H1 (cell line): ENCODE measurements at regions not wholly inside any gene's neighbourhood (a gene's known extent, or its start where the extent isn't known, plus 50 kb on each side); places are given as distances from the start of the nearest gene placed in this dataset.

Experiments used
- CTCF ChIA-PET: fragments of 300-600 bp; sonication (Branson Sonifier 250); formaldehyde crosslinking; loops from one replicate; lab custom pipeline; 2021; ENCODE audit not compliant: partially characterized antibody; lab: Charles Lee
- POLR2A ChIA-PET: fragments of 300-600 bp; sonication (Branson Sonifier 250); formaldehyde crosslinking; loops from one replicate; lab custom pipeline; 2021; ENCODE audit warnings: inconsistent platforms; ENCODE audit not compliant: partially characterized antibody; lab: Charles Lee
- DNase-seq, 2 experiments: peaks; one replicate each; pipeline versions ENCODE4 v3.0.0 to v3.0.0-alpha.2; 2010 to 2022; ENCODE audit warnings: low spot score in 2 of 2, low read depth in 1 of 2, mixed read lengths in 1 of 2
- FAIRE-seq: peaks from 2 replicates; lab custom pipeline; 2011; peaks lifted over from hg19 to GRCh38; lab: Jason Lieb, UNC
- H2AFZ ChIP-seq: 2 replicates; pipeline ENCODE4 v1.8.1; 2012; ENCODE audit warnings: low read length, inconsistent platforms
- H2AK5ac ChIP-seq: 2 replicates; pipeline ENCODE4 v1.6.1; 2013; ENCODE audit warnings: low read depth, low read length
- H2BK120ac ChIP-seq: replicated peaks from 2 replicates; pipeline ENCODE3; 2013; ENCODE audit warnings: low read depth, low read length, inconsistent platforms
- H2BK12ac ChIP-seq: 2 replicates; pipeline ENCODE4 v1.6.1; 2013; ENCODE audit warnings: low read depth, low read length
- H2BK15ac ChIP-seq: 2 replicates; pipeline ENCODE4 v1.6.1; 2013; ENCODE audit warnings: low read length
- H2BK20ac ChIP-seq: 2 replicates; pipeline ENCODE4 v1.6.1; 2013; ENCODE audit warnings: low read length
- H2BK5ac ChIP-seq: 2 replicates; pipeline ENCODE4 v1.6.1; 2013; ENCODE audit warnings: low read depth, low read length
- H3K14ac ChIP-seq: 2 replicates; pipeline ENCODE4 v1.6.1; 2013; ENCODE audit warnings: inconsistent platforms; ENCODE audit not compliant: insufficient read length
- H3K18ac ChIP-seq: 2 replicates; pipeline ENCODE4 v1.6.1; 2013; ENCODE audit warnings: low read length; ENCODE audit errors: extremely low read depth
- H3K23ac ChIP-seq: 2 replicates; pipeline ENCODE4 v1.6.1; 2013; ENCODE audit warnings: inconsistent platforms; ENCODE audit not compliant: insufficient read length
- H3K23me2 ChIP-seq: 2 replicates; pipeline ENCODE4 v1.6.1; 2013; ENCODE audit warnings: low read depth, low read length
- H3K27ac ChIP-seq: 2 replicates; pipeline ENCODE4 v1.6.1; 2011; ENCODE audit warnings: low read depth, low read length, inconsistent platforms
- H3K27me3 ChIP-seq, 4 experiments: replicated peaks in 1 of 4; 1 replicate in 1 of 4; 2 replicates in 3 of 4; pipeline versions ENCODE4 v1.6.1 to v1.8.1; 2011 to 2013; ENCODE audit warnings: low read length in 3 of 4, mild to moderate bottlenecking in 3 of 4, inconsistent platforms in 2 of 4, mixed read lengths in 2 of 4, moderate library complexity in 1 of 4; ENCODE audit not compliant: control insufficient read depth in 3 of 4, insufficient read depth in 3 of 4; ENCODE audit errors: extremely low read depth in 1 of 4
- H3K36me3 ChIP-seq, 4 experiments: 2 replicates each; pipeline versions ENCODE4 v1.6.1 to v1.8.1; 2011 to 2013; ENCODE audit warnings: mild to moderate bottlenecking in 4 of 4, low read length in 3 of 4, moderate library complexity in 2 of 4, control low read depth in 1 of 4, inconsistent platforms in 1 of 4; ENCODE audit not compliant: insufficient read depth in 4 of 4, control insufficient read depth in 2 of 4
- H3K4ac ChIP-seq: replicated peaks from 2 replicates; pipeline ENCODE3; 2013; ENCODE audit warnings: low read length, low read depth, mixed read lengths, inconsistent platforms; ENCODE audit not compliant: insufficient read length
- H3K4me1 ChIP-seq, 4 experiments: replicated peaks in 1 of 4; 1 replicate in 1 of 4; 2 replicates in 3 of 4; pipeline versions ENCODE4 v1.6.1 to v1.8.1; 2011 to 2013; ENCODE audit warnings: low read length in 3 of 4, inconsistent platforms in 2 of 4, mixed read lengths in 1 of 4; ENCODE audit not compliant: insufficient read depth in 4 of 4, control insufficient read depth in 3 of 4
- H3K4me2 ChIP-seq, 2 experiments: 2 replicates each; pipeline versions ENCODE4 v1.6.1 to v1.8.1; 2011 to 2013; ENCODE audit warnings: low read depth in 2 of 2, low read length in 2 of 2, control low read depth in 1 of 2, inconsistent platforms in 1 of 2, mild to moderate bottlenecking in 1 of 2; ENCODE audit not compliant: insufficient read depth in 1 of 2
- H3K4me3 ChIP-seq, 4 experiments: fragments of 200-600, 300-600 bp in 1 of 4; sonication (generic), shearing (Covaris generic), sonication (Bioruptor Twin) in 1 of 4; 2 replicates each; pipeline versions ENCODE4 v1.5.1 to v1.8.1; 2011 to 2016; ENCODE audit warnings: low read length in 4 of 4, low read depth in 3 of 4, control low read depth in 2 of 4, inconsistent platforms in 2 of 4, mild to moderate bottlenecking in 2 of 4, mixed read lengths in 1 of 4, moderate library complexity in 1 of 4; ENCODE audit not compliant: insufficient read depth in 2 of 4; ENCODE audit errors: extremely low read depth in 1 of 4
- H3K56ac ChIP-seq: replicated peaks from 2 replicates; pipeline ENCODE3; 2013; ENCODE audit warnings: low read depth, mild to moderate bottlenecking, mixed read lengths, low read length, inconsistent platforms; ENCODE audit not compliant: insufficient read length
- H3K79me1 ChIP-seq: 2 replicates; pipeline ENCODE4 v1.6.1; 2013; ENCODE audit warnings: low read depth, low read length, control low read depth
- H3K79me2 ChIP-seq, 2 experiments: 2 replicates each; pipeline versions ENCODE4 v1.6.1 to v1.8.1; 2012 to 2013; ENCODE audit warnings: low read length in 2 of 2, mild to moderate bottlenecking in 2 of 2, inconsistent platforms in 1 of 2; ENCODE audit not compliant: insufficient read depth in 2 of 2, control insufficient read depth in 1 of 2
- H3K9ac ChIP-seq, 4 experiments: replicated peaks in 1 of 4; 1 replicate in 1 of 4; 2 replicates in 3 of 4; pipeline versions ENCODE4 v1.6.1 to v1.8.1; 2011 to 2013; ENCODE audit warnings: low read depth in 3 of 4, low read length in 3 of 4, control low read depth in 2 of 4, mild to moderate bottlenecking in 2 of 4, moderate library complexity in 2 of 4, inconsistent platforms in 1 of 4; ENCODE audit errors: extremely low read depth in 1 of 4
- H3K9me3 ChIP-seq, 2 experiments: 2 replicates each; pipeline versions ENCODE4 v1.6.1 to v1.8.1; 2012 to 2013; ENCODE audit warnings: mild to moderate bottlenecking in 2 of 2, moderate library complexity in 2 of 2, control low read depth in 1 of 2, inconsistent platforms in 1 of 2, low read depth in 1 of 2, low read length in 1 of 2, mixed read lengths in 1 of 2; ENCODE audit not compliant: insufficient read depth in 2 of 2
- H4K20me1 ChIP-seq, 2 experiments: replicated peaks in 1 of 2; 2 replicates each; pipeline versions ENCODE3 to v1.8.1; 2011 to 2013; ENCODE audit warnings: inconsistent platforms in 2 of 2, low read length in 2 of 2, mild to moderate bottlenecking in 1 of 2; ENCODE audit not compliant: insufficient read depth in 2 of 2, control insufficient read depth in 1 of 2
- H4K5ac ChIP-seq: 2 replicates; pipeline ENCODE4 v1.6.1; 2013; ENCODE audit warnings: low read length, low read depth, mixed read lengths, inconsistent platforms; ENCODE audit not compliant: insufficient read length
- H4K8ac ChIP-seq: 2 replicates; pipeline ENCODE4 v1.8.0; 2013; ENCODE audit warnings: mild to moderate bottlenecking, moderate library complexity, low read length, inconsistent platforms; ENCODE audit not compliant: insufficient read depth; ENCODE audit errors: extremely low read depth
- H4K91ac ChIP-seq: replicated peaks from 2 replicates; pipeline ENCODE3; 2013; ENCODE audit warnings: low read length, mixed read lengths, inconsistent platforms; ENCODE audit not compliant: insufficient read length
- BRCA1 ChIP-seq: IDR thresholded peaks from 2 replicates; pipeline ENCODE4 v1.6.1; 2012; ENCODE audit warnings: low read depth, low read length, improper control_type of control experiment
- EZH2 ChIP-seq: fragments of 200-600 bp; sonication (generic); IDR thresholded peaks from 2 replicates; pipeline ENCODE4 v1.7.1; 2012; ENCODE audit warnings: low read depth, mild to moderate bottlenecking, moderate library complexity, low read length, inconsistent platforms; ENCODE audit not compliant: severe bottlenecking
- HDAC2 ChIP-seq, 2 experiments: fragments of 300-600 bp in 1 of 2; sonication (generic) in 1 of 2; IDR thresholded peaks; 2 replicates each; pipeline ENCODE4 v1.6.1; 2011 to 2012; ENCODE audit warnings: low read depth in 2 of 2, low read length in 2 of 2, mild to moderate bottlenecking in 2 of 2, moderate library complexity in 2 of 2, borderline replicate concordance in 1 of 2, inconsistent platforms in 1 of 2
- POU5F1 ChIP-seq: IDR thresholded peaks from 2 replicates; pipeline ENCODE4 v1.6.1; 2011; ENCODE audit warnings: low read depth, mild to moderate bottlenecking, low read length, moderate library complexity
- RAD21 ChIP-seq, 2 experiments: IDR thresholded peaks in 1 of 2; conservative IDR thresholded peaks in 1 of 2; 2 replicates each; pipeline ENCODE4 v1.6.1; 2011; ENCODE audit warnings: low read depth in 2 of 2, low read length in 2 of 2, improper control_type of control experiment in 1 of 2, inconsistent platforms in 1 of 2, mild to moderate bottlenecking in 1 of 2, moderate library complexity in 1 of 2
- RBBP5 ChIP-seq: IDR thresholded peaks from 2 replicates; pipeline ENCODE4 v1.7.1; 2012; ENCODE audit warnings: low read depth, mild to moderate bottlenecking, inconsistent platforms, low read length, moderate library complexity, borderline replicate concordance
- SIRT6 ChIP-seq: IDR thresholded peaks from one replicate; pipeline ENCODE4 v1.7.1; 2012; ENCODE audit warnings: low read length, inconsistent platforms
- TEAD4 ChIP-seq: IDR thresholded peaks from 2 replicates; pipeline ENCODE4 v1.6.1; 2012; ENCODE audit warnings: low read depth, low read length, inconsistent platforms, mixed read lengths
- WGBS, 2 experiments: shearing (Covaris generic) in 1 of 2; methylation state at CpG; one replicate each; pipeline versions ENCODE4 v1.1.6 to v1.1.7; 2013 to 2015; ENCODE audit warnings: low lambda C conversion rate in 2 of 2, mixed read lengths in 2 of 2, inconsistent platforms in 1 of 2, low coverage in 1 of 2, missing lambda C conversion rate in 1 of 2; ENCODE audit not compliant: insufficient replicate concordance in 2 of 2, insufficient coverage in 1 of 2, insufficient read length in 1 of 2; ENCODE audit errors: extremely low coverage in 1 of 2, missing lambda C conversion rate in 1 of 2; 5-methylcytosine and 5-hydroxymethylcytosine counted together

GRCh38 chr5:165616490-165617405 is 2111.3 kb downstream of the MAT2B start:
- H3K4me3 ChIP-seq = peak overlapping the region in 1 of 4 experiments; percentile 4; a peak in 1 of 8 replicates
- CTCF ChIA-PET = interaction anchor here (1.1 to 1.5 kb wide), 4 partner anchors 9 to 405 kb away, joined by 3 to 7 read pairs (median 3); no protein-coding TSS in a partner anchor
- H4K91ac ChIP-seq = no peak overlapping the region
- no peak overlapping the region; a peak in 1 of 4 replicates for H3K4me2 ChIP-seq
- no peak for DNase-seq
- no peak overlapping the region for H3K23ac ChIP-seq
- H3K36me3 ChIP-seq = no peaks in the 10 kb centered on the region
- H3K79me2 ChIP-seq = no peaks in the 10 kb centered on the region
- no peak overlapping the region for H2BK15ac ChIP-seq
- no peak overlapping the region for H3K4ac ChIP-seq
- H3K27me3 ChIP-seq = no peaks in the 10 kb centered on the region
- no peak overlapping the region for H2BK120ac ChIP-seq
- no peak overlapping the region for H3K14ac ChIP-seq
- no peak overlapping the region for H4K8ac ChIP-seq
- no peak overlapping the region for H4K5ac ChIP-seq
- POLR2A ChIA-PET = no interaction called here
- no peak overlapping the region for H3K56ac ChIP-seq
- H3K27ac ChIP-seq = no peak overlapping the region
- WGBS, 2 experiments = 77% methylated on average over 2 of the region's 2 CpGs; no CpG with 5 or more reads in 1 of the 2 experiments
- peaks cover 0 to 3% of the 10 kb centered on the region in 2 experiments; a peak in 1 of 4 replicates for H3K9me3 ChIP-seq
- peaks cover 0 to 5% (median 2%) of the 10 kb centered on the region in 4 experiments; a peak in 2 of 7 replicates for H3K4me1 ChIP-seq
- peak; percentile 55 for FAIRE-seq
- no peak overlapping the region for H3K9ac ChIP-seq
- H2AFZ ChIP-seq = no peak overlapping the region
- no peak overlapping the region for H2BK20ac ChIP-seq
- no peaks in the 10 kb centered on the region for H4K20me1 ChIP-seq
- H3K79me1 ChIP-seq = no peaks in the 10 kb centered on the region
- H3K23me2 ChIP-seq = no peaks in the 10 kb centered on the region; the same call in 1 of the 2 replicates
- H2BK12ac ChIP-seq = no peak overlapping the region
- H2BK5ac ChIP-seq = no peak overlapping the region
- H3K18ac ChIP-seq = no peak overlapping the region
- no peak overlapping the region for H2AK5ac ChIP-seq
- TF ChIP-seq POU5F1 = no peak
- TF ChIP-seq RAD21 (IDR thresholded peaks at IDR 0.05 in 1 of 2, conservative IDR thresholded peaks at IDR 0.05 in 1 of 2; ENCODE audit: low read depth in 2 of 2, low read length in 2 of 2) = peak; percentile 71 to 74
- TF ChIP-seq BRCA1 = no peak
- TF ChIP-seq RBBP5 = no peak
- TF ChIP-seq TEAD4 = no peak
- TF ChIP-seq EZH2 = no peak
- no peak for TF ChIP-seq SIRT6
- no peak for TF ChIP-seq HDAC2 (IDR thresholded peaks at IDR 0.05; ENCODE audit: borderline replicate concordance in 1 of 2, low read depth in 2 of 2, low read length in 2 of 2)
